Mesendoderm (in vitro differentiated cells): ENCODE measurements at regions not wholly inside any gene's neighbourhood (a gene's known extent, or its start where the extent isn't known, plus 50 kb on each side); places are given as distances from the start of the nearest gene placed in this dataset.
"Not testable (repeated sequence)": the region's sequence is repeated elsewhere in the genome, so short reads cannot be mapped to it uniquely, and the experiment has no call there.

Experiments used
- DNase-seq: peaks from one replicate; pipeline ENCODE4 v3.0.0; 2013
- H2AK5ac ChIP-seq: 2 replicates; pipeline ENCODE4 v1.6.1; 2013; ENCODE audit warnings: low read length, inconsistent platforms
- H2BK120ac ChIP-seq: 2 replicates; pipeline ENCODE4 v1.6.1; 2013; ENCODE audit warnings: low read depth, mild to moderate bottlenecking, low read length, moderate library complexity, mixed read lengths
- H2BK15ac ChIP-seq: replicated peaks from 2 replicates; pipeline ENCODE4 v1.6.1; 2013; ENCODE audit warnings: low read depth, mild to moderate bottlenecking, moderate library complexity
- H2BK5ac ChIP-seq: 2 replicates; pipeline ENCODE4 v1.6.1; 2013; ENCODE audit warnings: low read length, inconsistent platforms
- H3K18ac ChIP-seq: 2 replicates; pipeline ENCODE4 v1.6.1; 2013; ENCODE audit warnings: mild to moderate bottlenecking, low read length, mixed read lengths
- H3K23ac ChIP-seq: one replicate; pipeline ENCODE4 v1.6.1; 2013; ENCODE audit warnings: low read length
- H3K27ac ChIP-seq: 2 replicates; pipeline ENCODE4 v1.5.1; 2013; ENCODE audit warnings: low read depth, mild to moderate bottlenecking, inconsistent platforms, low read length, moderate library complexity
- H3K27me3 ChIP-seq: 2 replicates; pipeline ENCODE4 v1.6.1; 2013; ENCODE audit warnings: low read length, control low read depth, mild to moderate bottlenecking, inconsistent platforms; ENCODE audit not compliant: insufficient read depth, poor library complexity
- H3K36me3 ChIP-seq: 2 replicates; pipeline ENCODE4 v1.6.1; 2013; ENCODE audit warnings: low read length, inconsistent platforms; ENCODE audit not compliant: control insufficient read depth, insufficient read depth
- H3K4ac ChIP-seq: one replicate; pipeline ENCODE4 v1.6.1; 2013; ENCODE audit warnings: low read depth, mild to moderate bottlenecking, low read length, moderate library complexity
- H3K4me1 ChIP-seq: 2 replicates; pipeline ENCODE4 v1.6.1; 2013; ENCODE audit warnings: low read depth, low read length, inconsistent platforms; ENCODE audit not compliant: control insufficient read depth
- H3K4me2 ChIP-seq: 2 replicates; pipeline ENCODE4 v1.6.1; 2013; ENCODE audit warnings: low read length
- H3K4me3 ChIP-seq: 2 replicates; pipeline ENCODE4 v1.5.1; 2013; ENCODE audit warnings: mild to moderate bottlenecking, low read length
- H3K56ac ChIP-seq: one replicate; pipeline ENCODE4 v1.6.1; 2013; ENCODE audit warnings: low read length
- H3K79me1 ChIP-seq: 2 replicates; pipeline ENCODE4 v1.6.1; 2013; ENCODE audit warnings: low read length, inconsistent platforms
- H3K79me2 ChIP-seq: 2 replicates; pipeline ENCODE4 v1.6.1; 2013; ENCODE audit warnings: mild to moderate bottlenecking, low read length; ENCODE audit not compliant: control insufficient read depth, insufficient read depth
- H3K9ac ChIP-seq: 2 replicates; pipeline ENCODE4 v1.6.1; 2013; ENCODE audit warnings: low read length, inconsistent platforms
- H4K5ac ChIP-seq: one replicate; pipeline ENCODE4 v1.6.1; 2013; ENCODE audit warnings: low read length
- H4K8ac ChIP-seq: one replicate; pipeline ENCODE4 v1.6.1; 2013; ENCODE audit warnings: low read depth, mild to moderate bottlenecking, control low read depth, low read length, moderate library complexity
- WGBS: extraction: QIAGEN DNeasy Blood & Tissue Kit; methylation state at CpG from one replicate; pipeline ENCODE4 v1.1.7; 2013; ENCODE audit warnings: low lambda C conversion rate, missing lambda C conversion rate; ENCODE audit not compliant: insufficient coverage; ENCODE audit errors: extremely low coverage; 5-methylcytosine and 5-hydroxymethylcytosine counted together

- H3K79me1 ChIP-seq, H3K9ac ChIP-seq, H3K27me3 ChIP-seq, H3K4me2 ChIP-seq, H3K27ac ChIP-seq, H3K4me1 ChIP-seq, H3K4me3 ChIP-seq, H4K8ac ChIP-seq, H3K36me3 ChIP-seq, H3K56ac ChIP-seq, H3K79me2 ChIP-seq, H2BK120ac ChIP-seq, H3K18ac ChIP-seq, DNase-seq, H2BK5ac ChIP-seq, H3K23ac ChIP-seq, H4K5ac ChIP-seq, H2BK15ac ChIP-seq, H2AK5ac ChIP-seq, H3K4ac ChIP-seq: not testable (repeated sequence)
- no CpG with 5 or more reads among the region's 10 CpGs for WGBS
Observed at GRCh38 chr9:43138909-43139308, 955.5 kb downstream of the SPATA31A6 start.

DNA sequence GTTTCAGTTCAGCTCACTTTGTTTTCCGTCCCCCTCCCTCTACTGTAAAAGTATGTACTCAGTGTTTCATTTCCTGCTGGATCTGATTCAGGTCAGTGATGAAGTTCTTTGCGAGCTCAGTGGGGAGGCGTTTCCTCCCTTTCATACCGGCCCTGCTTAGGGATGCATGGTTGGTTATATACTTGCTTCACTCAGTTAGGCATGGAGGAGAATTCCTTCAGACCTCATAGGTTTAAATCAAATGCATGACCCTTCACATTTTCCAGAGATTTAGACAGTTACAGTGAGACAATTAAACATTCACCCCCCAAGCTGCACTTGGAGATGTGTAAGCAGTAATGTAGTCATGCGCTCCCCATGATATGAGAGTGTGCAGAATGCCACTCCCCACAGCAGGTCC, 955.9 kb downstream of the SPATA31A6 start:
- not testable (repeated sequence) for H3K27me3 ChIP-seq, H2BK5ac ChIP-seq, H3K9ac ChIP-seq, H3K18ac ChIP-seq, H3K4me1 ChIP-seq, H3K23ac ChIP-seq, H4K8ac ChIP-seq, H3K36me3 ChIP-seq, H3K56ac ChIP-seq, H2BK120ac ChIP-seq, H3K4me2 ChIP-seq, H3K4me3 ChIP-seq, H4K5ac ChIP-seq, H3K79me1 ChIP-seq, H2BK15ac ChIP-seq, H3K79me2 ChIP-seq, H3K27ac ChIP-seq, H2AK5ac ChIP-seq, DNase-seq, H3K4ac ChIP-seq
- WGBS: no CpG with 5 or more reads among the region's 5 CpGs

- WGBS: no CpG with 5 or more reads among the region's 8 CpGs
- H2AK5ac ChIP-seq, H3K4me1 ChIP-seq, H3K27me3 ChIP-seq, H3K79me2 ChIP-seq, H3K4me3 ChIP-seq, H3K18ac ChIP-seq, H2BK5ac ChIP-seq, H3K4ac ChIP-seq, H3K27ac ChIP-seq, H4K8ac ChIP-seq, H3K79me1 ChIP-seq, H3K9ac ChIP-seq, H3K23ac ChIP-seq, H3K56ac ChIP-seq, H3K36me3 ChIP-seq, DNase-seq, H3K4me2 ChIP-seq, H2BK120ac ChIP-seq, H2BK15ac ChIP-seq, H4K5ac ChIP-seq: not testable (repeated sequence)
Observed at GRCh38 chr9:43139878-43140608, 956.6 kb downstream of the SPATA31A6 start.
